ENCODE measurements at regions not wholly inside any gene's neighbourhood (a gene's known extent, or its start where the extent isn't known, plus 50 kb on each side); places are given as distances from the start of the nearest gene placed in this dataset.
"Not testable (repeated sequence)": the region's sequence is repeated elsewhere in the genome, so short reads cannot be mapped to it uniquely, and the experiment has no call there.

- not testable (repeated sequence) for TF ChIP-seq NR2C2 (CRISPR knock-in tag; IDR thresholded peaks at IDR 0.05); NR2C2 (tag; IDR thresholded peaks at IDR 0.05)
- TF ChIP-seq, protein P1, sequence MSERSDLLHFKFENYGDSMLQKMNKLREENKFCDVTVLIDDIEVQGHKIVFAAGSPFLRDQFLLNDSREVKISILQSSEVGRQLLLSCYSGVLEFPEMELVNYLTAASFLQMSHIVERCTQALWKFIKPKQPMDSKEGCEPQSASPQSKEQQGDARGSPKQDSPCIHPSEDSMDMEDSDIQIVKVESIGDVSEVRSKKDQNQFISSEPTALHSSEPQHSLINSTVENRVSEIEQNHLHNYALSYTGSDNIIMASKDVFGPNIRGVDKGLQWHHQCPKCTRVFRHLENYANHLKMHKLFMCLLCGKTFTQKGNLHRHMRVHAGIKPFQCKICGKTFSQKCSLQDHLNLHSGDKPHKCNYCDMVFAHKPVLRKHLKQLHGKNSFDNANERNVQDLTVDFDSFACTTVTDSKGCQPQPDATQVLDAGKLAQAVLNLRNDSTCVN (CRISPR knock-in tag; IDR thresholded peaks at IDR 0.05), result not testable (repeated sequence)
Measured at GRCh38 chr6:60384614-60385013, 1901.4 kb downstream of the KHDRBS2 start.

Measured in K562 (cell line).